ENCODE measurements at regions not wholly inside any gene's neighbourhood (a gene's known extent, or its start where the extent isn't known, plus 50 kb on each side); places are given as distances from the start of the nearest gene placed in this dataset.

DNA sequence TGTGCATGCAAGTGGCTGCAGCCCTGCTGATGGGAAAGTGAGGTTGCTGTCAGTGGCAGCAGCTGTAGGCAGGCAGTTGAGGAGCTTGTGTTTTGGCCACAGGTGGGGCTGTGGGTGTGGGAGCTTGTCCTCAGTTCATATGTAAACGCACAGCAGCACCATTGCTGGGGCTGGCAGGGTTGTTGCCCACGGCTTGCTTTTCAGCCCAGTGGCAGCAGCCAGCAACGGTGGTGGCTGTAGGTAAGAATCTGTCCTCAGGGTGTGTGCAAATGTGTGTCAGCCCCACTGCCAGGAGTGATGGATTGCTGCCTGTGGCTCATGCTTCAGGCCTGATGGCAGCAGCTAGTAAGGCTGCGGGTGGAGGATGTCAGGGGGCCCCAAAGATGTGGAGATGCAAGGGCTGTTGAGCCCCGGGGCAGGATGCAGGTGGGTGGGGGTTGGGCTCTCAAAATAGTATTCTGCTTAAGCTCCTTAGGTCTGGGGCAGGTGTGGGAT is 141.3 kb upstream of the THUMPD2 start (continued):
- TF ChIP-seq PTRF (tag; IDR thresholded peaks at IDR 0.05), result no peak

GRCh38 chr2:39919511-39920306 is 140.7 kb upstream of the THUMPD2 start:
- intact Hi-C loops (cut with micrococcal nuclease) (no loop called here), in situ Hi-C loops (cut with MboI) (no loop called here)
- ChIA-PET CTCF (ENCODE audit: low intra/inter-chr PET ratio) (no interaction called here), POLR2A (no interaction called here)
- H3K9me1 ChIP-seq (ENCODE audit: control insufficient read depth, insufficient read depth, low read length), result no peaks in the 10 kb centered on the region
- no TSS peak for BruUV-seq (replicated peaks)
- DNase-seq (ENCODE audit: extremely low read depth in 1 of 4, low spot score in 3 of 4), result no peak
- no peak overlapping the region for H3K4me2 ChIP-seq (ENCODE audit: insufficient read depth, low read length)
- no peak for ATAC-seq
- H3K79me2 ChIP-seq (ENCODE audit: control insufficient read depth, insufficient read depth, low read length), result no peaks in the 10 kb centered on the region
- TF ChIP-seq NCOA1 (IDR thresholded peaks at IDR 0.05; ENCODE audit: low read depth), result no peak
- TF ChIP-seq CHD2 (IDR thresholded peaks at IDR 0.05; ENCODE audit: low read depth, low read length), result no peak
- TF ChIP-seq, protein P1, sequence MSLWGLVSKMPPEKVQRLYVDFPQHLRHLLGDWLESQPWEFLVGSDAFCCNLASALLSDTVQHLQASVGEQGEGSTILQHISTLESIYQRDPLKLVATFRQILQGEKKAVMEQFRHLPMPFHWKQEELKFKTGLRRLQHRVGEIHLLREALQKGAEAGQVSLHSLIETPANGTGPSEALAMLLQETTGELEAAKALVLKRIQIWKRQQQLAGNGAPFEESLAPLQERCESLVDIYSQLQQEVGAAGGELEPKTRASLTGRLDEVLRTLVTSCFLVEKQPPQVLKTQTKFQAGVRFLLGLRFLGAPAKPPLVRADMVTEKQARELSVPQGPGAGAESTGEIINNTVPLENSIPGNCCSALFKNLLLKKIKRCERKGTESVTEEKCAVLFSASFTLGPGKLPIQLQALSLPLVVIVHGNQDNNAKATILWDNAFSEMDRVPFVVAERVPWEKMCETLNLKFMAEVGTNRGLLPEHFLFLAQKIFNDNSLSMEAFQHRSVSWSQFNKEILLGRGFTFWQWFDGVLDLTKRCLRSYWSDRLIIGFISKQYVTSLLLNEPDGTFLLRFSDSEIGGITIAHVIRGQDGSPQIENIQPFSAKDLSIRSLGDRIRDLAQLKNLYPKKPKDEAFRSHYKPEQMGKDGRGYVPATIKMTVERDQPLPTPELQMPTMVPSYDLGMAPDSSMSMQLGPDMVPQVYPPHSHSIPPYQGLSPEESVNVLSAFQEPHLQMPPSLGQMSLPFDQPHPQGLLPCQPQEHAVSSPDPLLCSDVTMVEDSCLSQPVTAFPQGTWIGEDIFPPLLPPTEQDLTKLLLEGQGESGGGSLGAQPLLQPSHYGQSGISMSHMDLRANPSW (CRISPR knock-in tag; IDR thresholded peaks at IDR 0.05), result no peak
- TF ChIP-seq ZNF133 (CRISPR knock-in tag; IDR thresholded peaks at IDR 0.05), result no peak
- no peak for TF ChIP-seq EHMT2 (IDR thresholded peaks at IDR 0.05)
- TF ChIP-seq CBFA2T2 (conservative IDR thresholded peaks at IDR 0.05), result no peak
- no peaks in the 10 kb centered on the region for H3K4me1 ChIP-seq (replicated peaks in 1 of 2; ENCODE audit: control insufficient read depth in 2 of 2, insufficient read depth in 2 of 2, low read length in 2 of 2)
- H3K27me3 ChIP-seq (ENCODE audit: control insufficient read depth in 2 of 2, insufficient read depth in 2 of 2, low read length in 2 of 2), result no peaks in the 10 kb centered on the region
- no peak overlapping the region; a peak in 1 of 4 replicates for H3K9ac ChIP-seq (ENCODE audit: insufficient read depth in 1 of 2, low read depth in 2 of 2, low read length in 2 of 2)
- no peak overlapping the region for H3K27ac ChIP-seq (ENCODE audit: extremely low read depth, low read depth, low read length)
- H3K36me3 ChIP-seq (ENCODE audit: control insufficient read depth, insufficient read depth, low read length), result no peaks in the 10 kb centered on the region
- WGBS (ENCODE audit: insufficient coverage, low coverage, missing lambda C conversion rate), result 6% methylated on average over 5 of the region's 5 CpGs
- no peak for FAIRE-seq
- no peaks in the 10 kb centered on the region for H4K20me1 ChIP-seq (replicated peaks; ENCODE audit: control insufficient read depth, insufficient read depth, low read length)
- no peak overlapping the region for H3K4me3 ChIP-seq
- no peaks in the 10 kb centered on the region for H3K9me3 ChIP-seq (replicated peaks; ENCODE audit: control insufficient read depth, insufficient read depth, low read depth, low read length)
- H2AFZ ChIP-seq (ENCODE audit: low read depth, low read length), result no peak overlapping the region
